GM12872 (cell line): ENCODE measurements at regions not wholly inside any gene's neighbourhood (a gene's known extent, or its start where the extent isn't known, plus 50 kb on each side); places are given as distances from the start of the nearest gene placed in this dataset.

Experiments
- TF ChIP-seq, protein P1 (sequence below): IDR thresholded peaks from 3 replicates; pipeline ENCODE4 v1.5.1; 2011; ENCODE audit warnings: low read depth, mild to moderate bottlenecking, low read length, moderate library complexity; ENCODE audit not compliant: insufficient read depth

DNA sequence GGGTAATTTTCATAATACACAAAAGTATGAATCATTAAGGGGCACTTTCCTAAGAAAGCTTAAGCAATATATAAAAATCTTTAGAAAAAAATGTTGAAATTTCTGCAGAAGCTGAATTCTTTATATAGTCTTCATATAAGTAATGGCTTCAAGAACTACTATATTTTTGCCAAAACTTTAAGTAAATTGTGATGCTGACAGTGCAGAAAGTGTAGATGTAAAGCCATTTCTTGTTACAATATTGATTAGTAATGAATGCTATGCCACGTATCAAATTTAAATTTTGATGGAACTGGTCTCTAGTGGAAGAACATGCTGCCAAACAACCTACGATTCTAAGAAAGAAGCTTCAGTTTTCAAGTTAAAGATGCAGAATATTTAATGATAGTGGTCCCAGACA is 1210.0 kb downstream of the SLITRK1 start:
- TF ChIP-seq, protein P1, sequence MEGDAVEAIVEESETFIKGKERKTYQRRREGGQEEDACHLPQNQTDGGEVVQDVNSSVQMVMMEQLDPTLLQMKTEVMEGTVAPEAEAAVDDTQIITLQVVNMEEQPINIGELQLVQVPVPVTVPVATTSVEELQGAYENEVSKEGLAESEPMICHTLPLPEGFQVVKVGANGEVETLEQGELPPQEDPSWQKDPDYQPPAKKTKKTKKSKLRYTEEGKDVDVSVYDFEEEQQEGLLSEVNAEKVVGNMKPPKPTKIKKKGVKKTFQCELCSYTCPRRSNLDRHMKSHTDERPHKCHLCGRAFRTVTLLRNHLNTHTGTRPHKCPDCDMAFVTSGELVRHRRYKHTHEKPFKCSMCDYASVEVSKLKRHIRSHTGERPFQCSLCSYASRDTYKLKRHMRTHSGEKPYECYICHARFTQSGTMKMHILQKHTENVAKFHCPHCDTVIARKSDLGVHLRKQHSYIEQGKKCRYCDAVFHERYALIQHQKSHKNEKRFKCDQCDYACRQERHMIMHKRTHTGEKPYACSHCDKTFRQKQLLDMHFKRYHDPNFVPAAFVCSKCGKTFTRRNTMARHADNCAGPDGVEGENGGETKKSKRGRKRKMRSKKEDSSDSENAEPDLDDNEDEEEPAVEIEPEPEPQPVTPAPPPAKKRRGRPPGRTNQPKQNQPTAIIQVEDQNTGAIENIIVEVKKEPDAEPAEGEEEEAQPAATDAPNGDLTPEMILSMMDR, result no peak

DNA sequence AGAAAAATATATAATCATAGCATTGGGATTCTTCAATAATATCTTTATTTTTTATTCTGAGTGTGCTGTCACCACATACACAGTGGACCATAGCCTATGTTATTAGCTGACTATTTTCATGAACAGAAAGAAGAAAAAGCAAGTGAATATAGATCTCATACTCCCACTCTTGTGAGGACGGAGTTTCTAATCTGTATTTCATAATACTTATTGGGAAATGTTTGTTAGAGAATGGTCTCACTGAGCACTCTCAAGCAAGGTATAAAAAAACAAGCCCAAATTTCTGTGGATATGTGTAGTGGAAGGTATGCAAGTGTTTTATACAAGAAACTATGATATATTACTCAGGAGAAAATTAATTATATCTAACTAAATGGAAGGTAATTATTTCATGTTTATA is 1218.1 kb downstream of the SLITRK1 start:
- TF ChIP-seq, protein P1, result no peak

- TF ChIP-seq, protein P1, result no peak
Measured at GRCh38 chr13:82661126-82661525, 1221.1 kb downstream of the SLITRK1 start.

DNA sequence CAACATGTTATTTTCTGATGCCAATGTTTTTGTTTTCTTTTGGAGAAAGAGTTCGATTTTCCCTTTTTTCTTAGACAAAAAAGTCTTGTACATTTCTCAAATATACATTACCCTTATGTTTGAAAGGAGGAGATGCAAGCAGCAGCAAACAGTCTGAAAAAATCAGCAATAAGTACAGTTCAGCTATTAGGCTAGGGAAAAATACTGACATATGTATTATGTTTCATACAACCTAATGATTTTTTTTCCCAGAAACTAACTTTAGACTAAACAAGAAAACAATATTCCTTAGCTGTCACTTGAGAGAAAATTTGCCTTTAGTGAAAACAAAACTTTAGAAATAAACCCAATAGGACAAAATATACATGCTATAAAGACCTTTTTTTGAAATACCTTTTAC is 1223.5 kb downstream of the SLITRK1 start:
- TF ChIP-seq, protein P1, result no peak

DNA sequence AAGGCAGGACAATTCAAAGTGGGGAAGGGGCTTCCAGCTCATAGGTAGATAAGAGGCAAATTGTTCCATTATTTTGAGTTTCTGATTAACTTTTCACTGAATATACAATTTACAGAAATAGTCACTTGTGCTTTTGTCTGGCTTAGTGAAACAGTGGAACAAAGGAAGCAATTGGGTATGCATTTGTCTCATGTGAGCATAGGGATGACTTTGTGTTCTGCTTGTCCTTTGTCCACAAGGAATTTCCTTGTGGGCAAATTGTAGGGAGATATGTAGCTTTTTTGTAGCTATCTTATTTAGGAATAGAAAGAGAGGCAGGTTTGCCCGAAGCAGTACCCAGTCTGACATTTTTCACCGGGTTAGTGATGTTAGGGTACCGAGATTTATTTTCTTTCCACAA is 1224.8 kb downstream of the SLITRK1 start:
- TF ChIP-seq, protein P1, result no peak

GRCh38 chr13:82654861-82655855 is 1227.1 kb downstream of the SLITRK1 start:
- TF ChIP-seq, protein P1, result no peak

DNA sequence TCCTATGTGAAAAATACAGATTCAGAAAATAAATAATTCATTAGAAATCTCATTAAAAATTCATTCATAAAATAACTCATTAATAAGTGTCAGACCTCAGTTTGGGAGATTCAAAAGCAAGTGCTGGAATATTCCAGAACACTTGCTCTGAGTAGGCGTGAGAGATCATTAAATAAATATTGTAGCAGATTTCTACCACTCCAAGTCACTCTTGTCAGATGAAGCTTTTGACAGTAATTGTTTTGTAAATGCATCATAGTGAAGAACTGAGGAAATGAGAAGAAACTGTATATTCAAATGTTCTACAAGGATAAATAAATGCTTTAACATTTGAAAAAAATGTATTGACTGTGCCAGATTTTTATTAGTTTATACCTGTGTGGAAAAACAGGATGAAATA is 1228.1 kb downstream of the SLITRK1 start:
- TF ChIP-seq, protein P1, result no peak
